ENCODE measurements at regions not wholly inside any gene's neighbourhood (a gene's known extent, or its start where the extent isn't known, plus 50 kb on each side); places are given as distances from the start of the nearest gene placed in this dataset.
"Not testable (repeated sequence)": the region's sequence is repeated elsewhere in the genome, so short reads cannot be mapped to it uniquely, and the experiment has no call there.

DNA sequence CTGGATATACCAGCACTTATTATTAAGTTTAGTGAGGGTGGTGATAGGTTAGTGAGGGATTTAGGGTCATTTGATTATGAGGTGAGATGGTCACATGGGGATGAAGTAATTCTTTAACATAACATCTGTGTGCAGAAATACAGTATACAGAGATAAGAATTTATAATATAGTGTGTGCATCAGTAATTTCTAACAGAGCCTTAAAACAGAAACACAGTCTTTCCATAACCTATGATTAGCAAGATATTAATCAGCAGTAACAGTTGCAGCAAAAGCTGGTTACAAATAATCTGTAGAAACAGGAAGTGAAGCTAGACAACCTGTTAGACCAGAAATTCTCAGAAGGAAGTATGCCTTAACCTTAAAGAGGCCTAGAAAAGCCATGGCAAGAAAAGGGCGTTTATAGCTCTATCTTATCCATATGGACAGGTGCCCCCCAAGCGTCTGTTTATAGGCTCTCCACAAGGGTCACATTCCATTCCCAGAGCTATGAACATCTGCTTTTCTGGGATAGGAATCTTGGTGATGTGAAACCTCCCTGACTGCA is 112.5 kb upstream of the WSB1 start:
- TF ChIP-seq, protein P1, sequence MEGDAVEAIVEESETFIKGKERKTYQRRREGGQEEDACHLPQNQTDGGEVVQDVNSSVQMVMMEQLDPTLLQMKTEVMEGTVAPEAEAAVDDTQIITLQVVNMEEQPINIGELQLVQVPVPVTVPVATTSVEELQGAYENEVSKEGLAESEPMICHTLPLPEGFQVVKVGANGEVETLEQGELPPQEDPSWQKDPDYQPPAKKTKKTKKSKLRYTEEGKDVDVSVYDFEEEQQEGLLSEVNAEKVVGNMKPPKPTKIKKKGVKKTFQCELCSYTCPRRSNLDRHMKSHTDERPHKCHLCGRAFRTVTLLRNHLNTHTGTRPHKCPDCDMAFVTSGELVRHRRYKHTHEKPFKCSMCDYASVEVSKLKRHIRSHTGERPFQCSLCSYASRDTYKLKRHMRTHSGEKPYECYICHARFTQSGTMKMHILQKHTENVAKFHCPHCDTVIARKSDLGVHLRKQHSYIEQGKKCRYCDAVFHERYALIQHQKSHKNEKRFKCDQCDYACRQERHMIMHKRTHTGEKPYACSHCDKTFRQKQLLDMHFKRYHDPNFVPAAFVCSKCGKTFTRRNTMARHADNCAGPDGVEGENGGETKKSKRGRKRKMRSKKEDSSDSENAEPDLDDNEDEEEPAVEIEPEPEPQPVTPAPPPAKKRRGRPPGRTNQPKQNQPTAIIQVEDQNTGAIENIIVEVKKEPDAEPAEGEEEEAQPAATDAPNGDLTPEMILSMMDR (conservative IDR thresholded peaks at IDR 0.05 in 1 of 2, IDR thresholded peaks at IDR 0.05 in 1 of 2; ENCODE audit: extremely low read depth in 1 of 2, insufficient read depth in 1 of 2, low read depth in 1 of 2, low read length in 2 of 2) = not testable (repeated sequence)
- not testable (repeated sequence) for TF ChIP-seq EZH2 (IDR thresholded peaks at IDR 0.05; ENCODE audit: borderline replicate concordance, low read length)
